ENCODE measurements at regions not wholly inside any gene's neighbourhood (a gene's known extent, or its start where the extent isn't known, plus 50 kb on each side); places are given as distances from the start of the nearest gene placed in this dataset.

GRCh38 chr15:62823561-62823960, 219.0 kb upstream of the TPM1 start:
- Mint-ChIP-seq H3K27me3 (ENCODE audit: unreplicated experiment) (no peaks in the 10 kb centered on the region), H3K9me3 (ENCODE audit: low read depth, unreplicated experiment) (peaks cover 2% of the 10 kb centered on the region), H3K4me3 (ENCODE audit: low read depth, unreplicated experiment) (peak overlapping the region; percentile 10), H3K4me1 (ENCODE audit: low read depth, unreplicated experiment) (peaks cover 72% of the 10 kb centered on the region), H3K27ac (ENCODE audit: unreplicated experiment) (peak overlapping the region; percentile 95), H3K36me3 (ENCODE audit: insufficient read depth, unreplicated experiment) (peaks cover 14% of the 10 kb centered on the region)
- CTCF ChIA-PET = no interaction called here
- no peak for TF ChIP-seq CTCF (IDR thresholded peaks at IDR 0.05; ENCODE audit: unreplicated experiment)
- no peak for DNase-seq
- no TSS peak for BruUV-seq (replicated peaks)
- intact Hi-C loops (cut with micrococcal nuclease; ENCODE audit: unreplicated experiment) = no loop called here

DNA sequence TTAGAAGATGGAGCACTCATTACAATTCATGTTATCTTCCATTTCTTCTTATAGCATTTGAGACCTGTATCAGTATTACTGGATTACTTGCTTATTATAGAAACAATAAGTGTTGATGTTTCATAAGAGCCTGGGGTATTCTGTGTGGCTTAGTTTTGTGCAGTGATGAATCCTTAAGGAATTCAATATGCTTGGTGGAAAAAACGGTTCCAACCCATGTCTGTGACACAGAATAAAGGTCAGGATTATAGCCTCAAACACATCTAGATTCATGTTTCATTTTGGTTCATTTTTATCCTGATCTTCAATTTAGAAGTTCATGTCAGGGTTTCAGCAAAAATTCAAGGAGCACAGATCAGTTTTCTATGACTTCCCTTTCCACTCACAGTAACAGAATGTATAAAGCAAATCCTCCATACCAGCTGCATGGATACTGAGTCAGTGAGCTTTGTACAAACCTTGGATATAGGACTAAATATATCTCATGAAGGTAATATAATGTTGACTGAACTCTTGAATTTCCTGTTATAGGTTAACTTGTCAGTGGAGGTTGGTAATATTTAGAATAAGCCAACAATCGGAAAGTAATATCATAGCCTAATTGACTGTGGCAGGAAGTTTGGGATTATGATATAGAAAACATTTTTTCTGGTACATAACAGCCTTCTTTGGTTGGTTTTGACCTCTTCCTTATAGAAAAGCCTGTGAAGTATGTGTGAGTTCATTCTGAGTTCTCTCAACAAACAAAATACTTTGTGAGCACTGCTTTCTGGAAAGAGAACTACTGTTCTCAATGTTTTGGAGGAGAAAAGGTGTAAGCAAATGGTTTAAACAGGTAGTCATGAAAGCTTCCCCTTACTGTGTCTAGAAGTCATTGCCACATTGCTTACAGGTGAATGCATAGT, 218.2 kb upstream of the TPM1 start:
- no peak overlapping the region for H3K4me3 Mint-ChIP-seq (ENCODE audit: low read depth, unreplicated experiment)
- peaks cover 14% of the 10 kb centered on the region for H3K36me3 Mint-ChIP-seq (ENCODE audit: insufficient read depth, unreplicated experiment)
- TF ChIP-seq CTCF (IDR thresholded peaks at IDR 0.05; ENCODE audit: unreplicated experiment) = no peak
- intact Hi-C loops (cut with micrococcal nuclease; ENCODE audit: unreplicated experiment) = no loop called here
- peak overlapping the region; percentile 95 for H3K27ac Mint-ChIP-seq (ENCODE audit: unreplicated experiment)
- peaks cover 2% of the 10 kb centered on the region for H3K9me3 Mint-ChIP-seq (ENCODE audit: low read depth, unreplicated experiment)
- no peak for DNase-seq
- no TSS peak for BruUV-seq (replicated peaks)
- H3K4me1 Mint-ChIP-seq (ENCODE audit: low read depth, unreplicated experiment) = peaks cover 75% of the 10 kb centered on the region
- CTCF ChIA-PET = interaction anchor here (1.3 kb wide), 1 partner anchor 71 kb away, joined by 3 read pairs; no protein-coding TSS in a partner anchor
- no peaks in the 10 kb centered on the region for H3K27me3 Mint-ChIP-seq (ENCODE audit: unreplicated experiment)

GRCh38 chr15:62825191-62825590, 217.4 kb upstream of the TPM1 start:
- Mint-ChIP-seq H3K4me1 (ENCODE audit: low read depth, unreplicated experiment) (peaks cover 75% of the 10 kb centered on the region), H3K27me3 (ENCODE audit: unreplicated experiment) (no peaks in the 10 kb centered on the region), H3K4me3 (ENCODE audit: low read depth, unreplicated experiment) (no peak overlapping the region), H3K9me3 (ENCODE audit: low read depth, unreplicated experiment) (no peaks in the 10 kb centered on the region), H3K36me3 (ENCODE audit: insufficient read depth, unreplicated experiment) (peaks cover 19% of the 10 kb centered on the region), H3K27ac (ENCODE audit: unreplicated experiment) (peak overlapping the region; percentile 95)
- CTCF ChIA-PET = interaction anchor here (1.3 kb wide), 1 partner anchor 70 kb away, joined by 3 read pairs; no protein-coding TSS in a partner anchor
- no TSS peak for BruUV-seq (replicated peaks)
- intact Hi-C loops (cut with micrococcal nuclease; ENCODE audit: unreplicated experiment) = no loop called here
- no peak for TF ChIP-seq CTCF (IDR thresholded peaks at IDR 0.05; ENCODE audit: unreplicated experiment)
- DNase-seq = no peak

DNA sequence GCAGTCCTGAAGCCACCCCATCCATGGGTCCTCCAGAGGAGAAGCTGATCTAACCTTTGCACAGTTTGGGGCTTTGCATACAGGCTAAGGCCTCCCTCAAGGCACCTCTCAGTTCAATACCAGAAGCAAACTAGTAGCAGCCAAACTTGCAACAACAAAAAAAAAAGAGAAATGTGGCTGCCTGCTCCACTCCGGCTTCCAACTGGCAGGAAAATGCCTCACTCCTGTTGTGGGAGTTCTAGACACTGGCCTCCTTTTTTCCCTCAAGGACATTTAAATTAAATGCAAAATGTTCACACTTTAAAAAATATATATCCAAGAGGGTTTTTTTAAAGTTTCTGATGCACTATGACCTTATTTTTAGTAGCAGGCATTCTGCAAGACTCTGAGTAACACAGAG, 216.0 kb upstream of the TPM1 start:
- no peak for DNase-seq
- Mint-ChIP-seq H3K27me3 (ENCODE audit: unreplicated experiment) (no peaks in the 10 kb centered on the region), H3K4me3 (ENCODE audit: low read depth, unreplicated experiment) (no peak overlapping the region), H3K27ac (ENCODE audit: unreplicated experiment) (no peak overlapping the region), H3K4me1 (ENCODE audit: low read depth, unreplicated experiment) (peaks cover 65% of the 10 kb centered on the region), H3K36me3 (ENCODE audit: insufficient read depth, unreplicated experiment) (peaks cover 16% of the 10 kb centered on the region), H3K9me3 (ENCODE audit: low read depth, unreplicated experiment) (no peaks in the 10 kb centered on the region)
- BruUV-seq (replicated peaks) = no TSS peak
- intact Hi-C loops (cut with micrococcal nuclease; ENCODE audit: unreplicated experiment) = no loop called here
- TF ChIP-seq CTCF (IDR thresholded peaks at IDR 0.05; ENCODE audit: unreplicated experiment) = no peak
- CTCF ChIA-PET = no interaction called here

Measured in Calu3 (cell line).